ENCODE measurements at regions not wholly inside any gene's neighbourhood (a gene's known extent, or its start where the extent isn't known, plus 50 kb on each side); places are given as distances from the start of the nearest gene placed in this dataset.

DNA sequence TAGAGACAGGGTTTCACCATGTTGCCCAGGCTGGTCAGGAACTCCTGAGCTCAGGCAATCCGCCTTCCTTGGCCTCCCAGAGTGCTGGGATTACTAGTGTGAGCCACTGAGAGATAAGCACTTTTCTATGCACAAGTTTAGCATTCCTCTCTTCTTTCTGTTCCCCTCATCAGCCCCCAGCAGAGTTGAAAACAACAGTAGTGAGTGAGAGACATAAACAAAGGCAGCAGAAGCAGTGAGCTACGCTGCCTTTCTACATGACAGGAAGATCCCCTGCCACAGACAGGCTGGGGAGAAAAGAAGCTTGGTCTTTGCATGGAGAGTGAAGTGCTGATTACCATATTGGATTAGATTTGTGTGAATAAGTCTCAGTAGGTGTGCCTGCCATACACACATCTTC lies 392.0 kb upstream of the KIRREL3 start:
- no peaks in the 10 kb centered on the region for H4K20me1 ChIP-seq (ENCODE audit: control insufficient read depth, insufficient read depth)
- CTCF ChIA-PET, result no interaction called here
- H3K27me3 ChIP-seq (replicated peaks in 1 of 2; ENCODE audit: control insufficient read depth in 2 of 2, insufficient read depth in 2 of 2, low read length in 1 of 2), result no peaks in the 10 kb centered on the region
- in situ Hi-C loops (cut with MboI), result no loop called here
- intact Hi-C loops (cut with micrococcal nuclease; ENCODE audit: unreplicated experiment), result no loop called here
- no peak overlapping the region for H2AFZ ChIP-seq (ENCODE audit: control insufficient read depth, low read depth, low read length)
- 2% methylated on average over 2 of the region's 2 CpGs for WGBS (ENCODE audit: insufficient coverage, insufficient replicate concordance, low lambda C conversion rate, missing lambda C conversion rate)
- TF ChIP-seq NRF1 (conservative IDR thresholded peaks at IDR 0.05; ENCODE audit: low read depth, low read length) (no peak), LARP7 (IDR thresholded peaks at IDR 0.05) (no peak), NR2C2 (IDR thresholded peaks at IDR 0.05; ENCODE audit: borderline replicate concordance, control insufficient read depth, insufficient read length, low read depth) (no peak), SPI1 (IDR thresholded peaks at IDR 0.05; ENCODE audit: borderline replicate concordance, insufficient read depth, low read depth, low read length) (no peak), CBX3 (IDR thresholded peaks at IDR 0.05; ENCODE audit: borderline replicate concordance, low read depth) (no peak), POLR2AphosphoS2 (IDR thresholded peaks at IDR 0.05; ENCODE audit: low read depth, low read length) (no peak), GATAD2B (conservative IDR thresholded peaks at IDR 0.05; ENCODE audit: low read depth) (no peak), HDAC6 (IDR thresholded peaks at IDR 0.05; ENCODE audit: unreplicated experiment) (no peak)
- TF ChIP-seq, protein P1, sequence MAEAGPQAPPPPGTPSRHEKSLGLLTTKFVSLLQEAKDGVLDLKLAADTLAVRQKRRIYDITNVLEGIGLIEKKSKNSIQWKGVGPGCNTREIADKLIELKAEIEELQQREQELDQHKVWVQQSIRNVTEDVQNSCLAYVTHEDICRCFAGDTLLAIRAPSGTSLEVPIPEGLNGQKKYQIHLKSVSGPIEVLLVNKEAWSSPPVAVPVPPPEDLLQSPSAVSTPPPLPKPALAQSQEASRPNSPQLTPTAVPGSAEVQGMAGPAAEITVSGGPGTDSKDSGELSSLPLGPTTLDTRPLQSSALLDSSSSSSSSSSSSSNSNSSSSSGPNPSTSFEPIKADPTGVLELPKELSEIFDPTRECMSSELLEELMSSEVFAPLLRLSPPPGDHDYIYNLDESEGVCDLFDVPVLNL (IDR thresholded peaks at IDR 0.05; ENCODE audit: low read depth, low read length), result no peak
- TF ChIP-seq, protein P2, sequence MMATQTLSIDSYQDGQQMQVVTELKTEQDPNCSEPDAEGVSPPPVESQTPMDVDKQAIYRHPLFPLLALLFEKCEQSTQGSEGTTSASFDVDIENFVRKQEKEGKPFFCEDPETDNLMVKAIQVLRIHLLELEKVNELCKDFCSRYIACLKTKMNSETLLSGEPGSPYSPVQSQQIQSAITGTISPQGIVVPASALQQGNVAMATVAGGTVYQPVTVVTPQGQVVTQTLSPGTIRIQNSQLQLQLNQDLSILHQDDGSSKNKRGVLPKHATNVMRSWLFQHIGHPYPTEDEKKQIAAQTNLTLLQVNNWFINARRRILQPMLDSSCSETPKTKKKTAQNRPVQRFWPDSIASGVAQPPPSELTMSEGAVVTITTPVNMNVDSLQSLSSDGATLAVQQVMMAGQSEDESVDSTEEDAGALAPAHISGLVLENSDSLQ (IDR thresholded peaks at IDR 0.05), result no peak
- POLR2A ChIA-PET, result no interaction called here
- DNase-seq (ENCODE audit: low read depth, low spot score) (no peak), ATAC-seq (no peak), FAIRE-seq (no peak)
- RAD21 ChIA-PET (ENCODE audit: unreplicated experiment), result no interaction called here
- no peak overlapping the region for H3K4me2 ChIP-seq (ENCODE audit: control insufficient read depth, insufficient read depth)
- no TSS peak for BruUV-seq (replicated peaks)
- H3K27ac ChIP-seq (ENCODE audit: control insufficient read depth, insufficient read depth), result no peak overlapping the region
- H3K4me3 ChIP-seq, result no peak overlapping the region
- no peak overlapping the region for H3K9ac ChIP-seq (ENCODE audit: control insufficient read depth, insufficient read depth, low read length)
- SMC1A ChIA-PET (ENCODE audit: uncharacterized antibody, unreplicated experiment), result no interaction called here
- no peaks in the 10 kb centered on the region for H3K9me3 ChIP-seq (replicated peaks; ENCODE audit: control insufficient read depth, insufficient read depth, low read length)
- no peaks in the 10 kb centered on the region for H3K36me3 ChIP-seq (ENCODE audit: control insufficient read depth in 2 of 2, insufficient read depth in 2 of 2, low read length in 1 of 2)
- no peaks in the 10 kb centered on the region for H3K79me2 ChIP-seq (ENCODE audit: control insufficient read depth, insufficient read depth, low read length)
- H3K4me1 ChIP-seq (ENCODE audit: control insufficient read depth, insufficient read depth, low read length), result no peaks in the 10 kb centered on the region

Data from GM12878 (cell line).